ENCODE measurements at regions not wholly inside any gene's neighbourhood (a gene's known extent, or its start where the extent isn't known, plus 50 kb on each side); places are given as distances from the start of the nearest gene placed in this dataset.

DNA sequence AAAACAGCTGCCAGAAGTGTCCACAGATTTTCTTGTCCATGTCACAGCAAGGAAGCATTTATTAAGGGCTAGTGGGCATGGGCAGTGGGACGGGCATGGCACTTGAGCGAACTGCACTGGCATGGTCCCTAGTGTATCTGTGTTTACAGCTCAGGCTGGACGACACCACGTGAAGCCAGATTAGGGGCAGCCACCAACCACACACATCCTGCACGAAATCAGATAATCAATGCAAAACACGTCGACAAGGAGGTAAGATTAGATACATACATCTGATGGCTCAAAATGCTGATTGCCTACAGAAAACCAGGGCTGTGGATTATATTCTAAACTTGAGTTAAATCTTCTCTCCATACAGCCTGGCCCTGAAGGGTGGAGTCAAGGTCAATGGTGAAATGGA lies 103.8 kb upstream of the ATP6AP2 start (continued):
- TF ChIP-seq, protein P1, sequence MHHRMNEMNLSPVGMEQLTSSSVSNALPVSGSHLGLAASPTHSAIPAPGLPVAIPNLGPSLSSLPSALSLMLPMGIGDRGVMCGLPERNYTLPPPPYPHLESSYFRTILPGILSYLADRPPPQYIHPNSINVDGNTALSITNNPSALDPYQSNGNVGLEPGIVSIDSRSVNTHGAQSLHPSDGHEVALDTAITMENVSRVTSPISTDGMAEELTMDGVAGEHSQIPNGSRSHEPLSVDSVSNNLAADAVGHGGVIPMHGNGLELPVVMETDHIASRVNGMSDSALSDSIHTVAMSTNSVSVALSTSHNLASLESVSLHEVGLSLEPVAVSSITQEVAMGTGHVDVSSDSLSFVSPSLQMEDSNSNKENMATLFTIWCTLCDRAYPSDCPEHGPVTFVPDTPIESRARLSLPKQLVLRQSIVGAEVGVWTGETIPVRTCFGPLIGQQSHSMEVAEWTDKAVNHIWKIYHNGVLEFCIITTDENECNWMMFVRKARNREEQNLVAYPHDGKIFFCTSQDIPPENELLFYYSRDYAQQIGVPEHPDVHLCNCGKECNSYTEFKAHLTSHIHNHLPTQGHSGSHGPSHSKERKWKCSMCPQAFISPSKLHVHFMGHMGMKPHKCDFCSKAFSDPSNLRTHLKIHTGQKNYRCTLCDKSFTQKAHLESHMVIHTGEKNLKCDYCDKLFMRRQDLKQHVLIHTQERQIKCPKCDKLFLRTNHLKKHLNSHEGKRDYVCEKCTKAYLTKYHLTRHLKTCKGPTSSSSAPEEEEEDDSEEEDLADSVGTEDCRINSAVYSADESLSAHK (CRISPR knock-in tag; IDR thresholded peaks at IDR 0.05; ENCODE audit: borderline replicate concordance) = no peak
- no peak for TF ChIP-seq PPARG (CRISPR knock-in tag; conservative IDR thresholded peaks at IDR 0.05)
- TF ChIP-seq, protein P2, sequence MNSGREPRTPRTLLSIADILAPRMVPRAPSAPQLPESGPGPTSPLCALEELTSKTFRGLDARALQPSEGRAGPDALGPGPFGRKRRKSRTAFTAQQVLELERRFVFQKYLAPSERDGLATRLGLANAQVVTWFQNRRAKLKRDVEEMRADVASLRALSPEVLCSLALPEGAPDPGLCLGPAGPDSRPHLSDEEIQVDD (CRISPR knock-in tag; IDR thresholded peaks at IDR 0.05; ENCODE audit: borderline replicate concordance) = no peak

DNA sequence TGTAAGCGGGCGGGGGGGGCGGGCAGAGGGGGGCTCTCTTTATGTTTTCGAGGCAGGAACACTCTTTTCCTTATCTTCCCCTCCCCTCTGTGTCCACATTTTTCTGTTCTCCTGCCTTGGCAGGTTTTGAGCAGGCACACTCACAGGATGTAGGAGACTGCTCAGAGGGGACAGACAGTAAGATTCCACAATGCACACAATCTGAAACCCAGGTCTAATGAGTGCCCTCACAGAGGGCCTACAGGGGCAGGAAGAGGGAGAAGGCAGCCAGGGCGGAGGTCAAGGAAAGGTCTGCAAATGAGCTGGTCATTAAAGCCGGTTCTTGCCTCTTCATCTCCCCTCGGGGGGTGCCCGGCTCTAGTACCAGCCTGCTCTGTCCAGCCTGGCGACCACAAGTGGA lies 106.1 kb upstream of the ATP6AP2 start:
- Histone ChIP-seq H3K4me1 (ENCODE audit: insufficient read depth, low read length) (peaks cover 39% of the 10 kb centered on the region), H3K36me3 (replicated peaks in 1 of 2; ENCODE audit: control insufficient read depth in 1 of 2, insufficient read depth in 2 of 2, low read length in 2 of 2) (no peaks in the 10 kb centered on the region), H2AFZ (ENCODE audit: low read length) (no peak overlapping the region), H4K20me1 (ENCODE audit: insufficient read depth, low read length) (no peaks in the 10 kb centered on the region), H3K4me3 (replicated peaks in 1 of 3; ENCODE audit: insufficient read depth in 1 of 3, low read depth in 2 of 3, low read length in 3 of 3) (no peak overlapping the region), H3K9me3 (ENCODE audit: low read length) (no peaks in the 10 kb centered on the region), H3K79me2 (ENCODE audit: insufficient read depth, low read length) (no peaks in the 10 kb centered on the region), H3K9ac (ENCODE audit: insufficient read depth, low read depth, low read length) (no peak overlapping the region), H3K27me3 (ENCODE audit: control insufficient read depth in 1 of 2, insufficient read depth in 2 of 2, low read length in 2 of 2) (no peaks in the 10 kb centered on the region), H3K27ac (ENCODE audit: extremely low read length, insufficient read depth, low read length) (no peak overlapping the region), H3K4me2 (ENCODE audit: low read depth, low read length) (peak overlapping the region; percentile 61)
- POLR2A ChIA-PET = interaction anchor here (0.9 kb wide), 1 partner anchor 461 kb away, joined by 5 read pairs; no protein-coding TSS in a partner anchor
- CTCF ChIA-PET (ENCODE audit: low intra/inter-chr PET ratio, low total read pairs) = no interaction called here
- 14% methylated on average over 1 of the region's 9 CpGs for WGBS (ENCODE audit: low lambda C conversion rate)
- in situ Hi-C loops (cut with HindIII; ENCODE audit: extremely low pct_ligation_motif_present, low pct_unique_long_range_greater_than_20kb) = loop anchor here (10.0 kb wide), 1 partner anchor 160 kb away; no protein-coding TSS in a partner anchor
- TF ChIP-seq, protein P3, sequence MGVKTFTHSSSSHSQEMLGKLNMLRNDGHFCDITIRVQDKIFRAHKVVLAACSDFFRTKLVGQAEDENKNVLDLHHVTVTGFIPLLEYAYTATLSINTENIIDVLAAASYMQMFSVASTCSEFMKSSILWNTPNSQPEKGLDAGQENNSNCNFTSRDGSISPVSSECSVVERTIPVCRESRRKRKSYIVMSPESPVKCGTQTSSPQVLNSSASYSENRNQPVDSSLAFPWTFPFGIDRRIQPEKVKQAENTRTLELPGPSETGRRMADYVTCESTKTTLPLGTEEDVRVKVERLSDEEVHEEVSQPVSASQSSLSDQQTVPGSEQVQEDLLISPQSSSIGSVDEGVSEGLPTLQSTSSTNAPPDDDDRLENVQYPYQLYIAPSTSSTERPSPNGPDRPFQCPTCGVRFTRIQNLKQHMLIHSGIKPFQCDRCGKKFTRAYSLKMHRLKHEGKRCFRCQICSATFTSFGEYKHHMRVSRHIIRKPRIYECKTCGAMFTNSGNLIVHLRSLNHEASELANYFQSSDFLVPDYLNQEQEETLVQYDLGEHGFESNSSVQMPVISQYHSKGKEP (CRISPR knock-in tag; IDR thresholded peaks at IDR 0.05) = no peak
- TF ChIP-seq, protein P4, sequence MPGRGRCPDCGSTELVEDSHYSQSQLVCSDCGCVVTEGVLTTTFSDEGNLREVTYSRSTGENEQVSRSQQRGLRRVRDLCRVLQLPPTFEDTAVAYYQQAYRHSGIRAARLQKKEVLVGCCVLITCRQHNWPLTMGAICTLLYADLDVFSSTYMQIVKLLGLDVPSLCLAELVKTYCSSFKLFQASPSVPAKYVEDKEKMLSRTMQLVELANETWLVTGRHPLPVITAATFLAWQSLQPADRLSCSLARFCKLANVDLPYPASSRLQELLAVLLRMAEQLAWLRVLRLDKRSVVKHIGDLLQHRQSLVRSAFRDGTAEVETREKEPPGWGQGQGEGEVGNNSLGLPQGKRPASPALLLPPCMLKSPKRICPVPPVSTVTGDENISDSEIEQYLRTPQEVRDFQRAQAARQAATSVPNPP (CRISPR knock-in tag; IDR thresholded peaks at IDR 0.05) = no peak
- TF ChIP-seq ZFP36 (IDR thresholded peaks at IDR 0.05; ENCODE audit: borderline replicate concordance, low read depth, low read length, partially characterized antibody) = no peak
- FAIRE-seq = peak; percentile 55
- intact Hi-C loops (cut with micrococcal nuclease; ENCODE audit: unreplicated experiment) = no loop called here
- no peak for DNase-seq (ENCODE audit: low spot score)
- BruUV-seq (replicated peaks) = no TSS peak
- ATAC-seq = peak; percentile 18; the same call in 2 of the 3 replicates

Measured in HepG2 (cell line).